GM18867 (cell line): ENCODE measurements at regions not wholly inside any gene's neighbourhood (a gene's known extent, or its start where the extent isn't known, plus 50 kb on each side); places are given as distances from the start of the nearest gene placed in this dataset.
"Not testable (repeated sequence)": the region's sequence is repeated elsewhere in the genome, so short reads cannot be mapped to it uniquely, and the experiment has no call there.

Source experiments
- ATAC-seq: cut with Tn5 transposase; IDR thresholded peaks from one replicate; pipeline ENCODE4 v1.9.1; 2021; ENCODE audit warnings: mild to moderate bottlenecking, moderate library complexity; ENCODE audit not compliant: unreplicated experiment

GRCh38 chr11:104781037-104781436, 117.2 kb downstream of the CASP12 start:
- ATAC-seq: no peak

- ATAC-seq: no peak
Measured at GRCh38 chr11:104776501-104777170, 121.6 kb downstream of the CASP12 start.

GRCh38 chr11:104774578-104774977, 123.7 kb downstream of the CASP12 start:
- ATAC-seq: no peak

GRCh38 chr11:104772806-104773241, 125.4 kb downstream of the CASP12 start:
- no peak for ATAC-seq

- ATAC-seq: no peak
Measured at GRCh38 chr11:104771763-104772162, 126.5 kb downstream of the CASP12 start.

- ATAC-seq: not testable (repeated sequence)
Measured at GRCh38 chr11:104771046-104771445, 127.2 kb downstream of the CASP12 start.

GRCh38 chr11:104765401-104766095, 132.7 kb downstream of the CASP12 start:
- ATAC-seq: no peak

GRCh38 chr11:104764710-104765045, 133.6 kb downstream of the CASP12 start:
- ATAC-seq: peak; percentile 44

GRCh38 chr11:104763930-104764709, 134.1 kb downstream of the CASP12 start:
- peak; percentile 79 for ATAC-seq

GRCh38 chr11:104761511-104761910, 136.7 kb downstream of the CASP12 start:
- ATAC-seq: no peak

- no peak for ATAC-seq
Measured at GRCh38 chr11:104759464-104759863, 138.8 kb downstream of the CASP12 start.

- no peak for ATAC-seq
Measured at GRCh38 chr11:104738918-104739317, 159.3 kb downstream of the CASP12 start.

- no peak for ATAC-seq
Measured at GRCh38 chr11:104738208-104738607, 160.1 kb downstream of the CASP12 start.

- no peak for ATAC-seq
Measured at GRCh38 chr11:104736502-104736901, 161.8 kb downstream of the CASP12 start.

- no peak for ATAC-seq
Measured at GRCh38 chr11:104734998-104735397, 163.3 kb downstream of the CASP12 start.

- ATAC-seq: no peak
Measured at GRCh38 chr11:104731890-104732289, 166.4 kb downstream of the CASP12 start.

- no peak for ATAC-seq
Measured at GRCh38 chr11:104728927-104729326, 169.3 kb downstream of the CASP12 start.

- no peak for ATAC-seq
Measured at GRCh38 chr11:104727768-104728167, 170.5 kb downstream of the CASP12 start.

GRCh38 chr11:104727095-104727494, 171.2 kb downstream of the CASP12 start:
- ATAC-seq: no peak

- ATAC-seq: no peak
Measured at GRCh38 chr11:104725796-104726408, 172.4 kb downstream of the CASP12 start.

- no peak for ATAC-seq
Measured at GRCh38 chr11:104713401-104713800, 184.9 kb downstream of the CASP12 start.
